ENCODE measurements at regions not wholly inside any gene's neighbourhood (a gene's known extent, or its start where the extent isn't known, plus 50 kb on each side); places are given as distances from the start of the nearest gene placed in this dataset.

DNA sequence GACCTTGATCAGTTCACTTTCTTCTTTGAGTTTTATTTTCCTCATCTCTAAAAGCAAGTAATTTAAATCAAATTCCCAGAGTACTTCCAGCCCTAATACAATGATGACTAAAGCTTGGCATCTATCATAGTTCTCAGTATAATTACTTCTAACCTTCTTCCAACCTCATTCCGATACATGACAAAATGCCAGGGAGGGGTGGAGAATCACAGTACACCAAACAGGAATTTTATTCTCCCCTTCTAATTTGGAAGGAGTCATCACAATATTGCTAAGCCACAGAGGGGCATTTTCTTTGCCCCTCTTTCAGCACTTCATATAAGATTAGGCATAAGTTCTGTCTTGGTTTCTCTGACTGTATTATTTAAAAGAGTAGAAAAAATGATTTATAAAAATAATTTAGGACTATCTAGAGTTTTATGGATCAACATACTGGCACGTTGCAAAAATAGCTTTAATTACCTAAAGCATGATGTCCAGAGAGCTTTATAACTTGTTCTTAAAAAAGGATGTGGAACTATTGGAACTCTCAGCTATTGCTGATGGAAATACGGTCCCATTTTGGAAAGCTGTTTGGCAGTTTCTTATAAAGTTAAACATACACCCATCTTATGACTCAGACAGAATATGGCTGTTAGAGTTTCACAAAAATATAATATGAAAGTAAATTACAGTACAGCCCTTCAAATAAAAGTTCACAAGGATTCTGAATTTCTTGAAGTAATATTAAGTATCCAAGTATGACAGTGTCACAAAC, 86.9 kb upstream of the UBE2E2 start:
- Histone ChIP-seq H3K14ac (ENCODE audit: insufficient read length) (no peak overlapping the region), H3K23ac (ENCODE audit: insufficient read length) (no peak overlapping the region), H2BK12ac (ENCODE audit: low read depth, low read length) (no peak overlapping the region), H3K56ac (replicated peaks; ENCODE audit: insufficient read length, low read depth, low read length) (no peak overlapping the region), H2BK15ac (ENCODE audit: low read length) (no peak overlapping the region), H3K4ac (replicated peaks; ENCODE audit: insufficient read length, low read depth, low read length) (no peak overlapping the region), H3K4me1 (replicated peaks in 1 of 4; ENCODE audit: control insufficient read depth in 3 of 4, insufficient read depth in 4 of 4, low read length in 3 of 4) (no peaks in the 10 kb centered on the region), H2AFZ (ENCODE audit: low read length) (no peak overlapping the region), H4K20me1 (replicated peaks in 1 of 2; ENCODE audit: control insufficient read depth in 1 of 2, insufficient read depth in 2 of 2, low read length in 2 of 2) (no peaks in the 10 kb centered on the region), H2BK5ac (ENCODE audit: low read depth, low read length) (no peak overlapping the region), H4K91ac (replicated peaks; ENCODE audit: insufficient read length, low read length) (no peak overlapping the region), H3K9me3 (ENCODE audit: insufficient read depth in 2 of 2, low read depth in 1 of 2, low read length in 1 of 2) (no peaks in the 10 kb centered on the region), H3K36me3 (ENCODE audit: control insufficient read depth in 2 of 4, insufficient read depth in 4 of 4, low read length in 3 of 4) (no peaks in the 10 kb centered on the region), H4K5ac (ENCODE audit: insufficient read length, low read depth, low read length) (no peak overlapping the region), H2AK5ac (ENCODE audit: low read depth, low read length) (no peak overlapping the region), H4K8ac (ENCODE audit: extremely low read depth, insufficient read depth, low read length) (no peak overlapping the region), H3K27me3 (replicated peaks in 1 of 4; ENCODE audit: control insufficient read depth in 3 of 4, extremely low read depth in 1 of 4, insufficient read depth in 3 of 4, low read length in 3 of 4) (no peaks in the 10 kb centered on the region), H2BK120ac (replicated peaks; ENCODE audit: low read depth, low read length) (no peak overlapping the region), H3K18ac (ENCODE audit: extremely low read depth, low read length) (no peak overlapping the region), H3K79me2 (ENCODE audit: control insufficient read depth in 1 of 2, insufficient read depth in 2 of 2, low read length in 2 of 2) (no peaks in the 10 kb centered on the region), H3K79me1 (ENCODE audit: low read depth, low read length) (no peaks in the 10 kb centered on the region), H3K23me2 (ENCODE audit: low read depth, low read length) (no peaks in the 10 kb centered on the region), H2BK20ac (ENCODE audit: low read length) (no peak overlapping the region), H3K4me3 (ENCODE audit: extremely low read depth in 1 of 4, insufficient read depth in 2 of 4, low read depth in 3 of 4, low read length in 4 of 4) (no peak overlapping the region), H3K9ac (replicated peaks in 1 of 4; ENCODE audit: extremely low read depth in 1 of 4, low read depth in 3 of 4, low read length in 3 of 4) (peak overlapping the region in 1 of 4 experiments; percentile 34; a peak in 1 of 7 replicates), H3K4me2 (ENCODE audit: insufficient read depth in 1 of 2, low read depth in 2 of 2, low read length in 2 of 2) (no peak overlapping the region), H3K27ac (ENCODE audit: low read depth, low read length) (no peak overlapping the region)
- DNase-seq (ENCODE audit: low read depth in 1 of 2, low spot score in 2 of 2) (no peak), FAIRE-seq (no peak)
- POLR2A ChIA-PET (ENCODE audit: partially characterized antibody) = no interaction called here
- CTCF ChIA-PET (ENCODE audit: partially characterized antibody) = interaction anchor here (0.8 kb wide), 1 partner anchor 11 kb away, joined by 3 read pairs; no protein-coding TSS in a partner anchor
- TF ChIP-seq EP300 (IDR thresholded peaks at IDR 0.05; ENCODE audit: borderline replicate concordance in 1 of 2, low read depth in 2 of 2, low read length in 2 of 2) (no peak), CTBP2 (IDR thresholded peaks at IDR 0.05; ENCODE audit: borderline replicate concordance, insufficient read depth, insufficient read length, low read length) (no peak), JUND (IDR thresholded peaks at IDR 0.05; ENCODE audit: low read length) (no peak), EZH2 (IDR thresholded peaks at IDR 0.05; ENCODE audit: low read depth, low read length, severe bottlenecking) (no peak), SP4 (IDR thresholded peaks at IDR 0.05; ENCODE audit: low read length) (no peak)
- TF ChIP-seq, protein P1, sequence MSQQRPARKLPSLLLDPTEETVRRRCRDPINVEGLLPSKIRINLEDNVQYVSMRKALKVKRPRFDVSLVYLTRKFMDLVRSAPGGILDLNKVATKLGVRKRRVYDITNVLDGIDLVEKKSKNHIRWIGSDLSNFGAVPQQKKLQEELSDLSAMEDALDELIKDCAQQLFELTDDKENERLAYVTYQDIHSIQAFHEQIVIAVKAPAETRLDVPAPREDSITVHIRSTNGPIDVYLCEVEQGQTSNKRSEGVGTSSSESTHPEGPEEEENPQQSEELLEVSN (IDR thresholded peaks at IDR 0.05) = no peak
- 91% methylated on average over 3 of the region's 3 CpGs; no CpG with 5 or more reads in 1 of the 2 experiments for WGBS, 2 experiments (ENCODE audit: extremely low coverage in 1 of 2, insufficient coverage in 1 of 2, insufficient read length in 1 of 2, insufficient replicate concordance in 2 of 2, low coverage in 1 of 2, low lambda C conversion rate in 2 of 2, missing lambda C conversion rate in 1 of 2)

Measured in H1 (cell line).